GM23338 (cell line): ENCODE measurements at regions not wholly inside any gene's neighbourhood (a gene's known extent, or its start where the extent isn't known, plus 50 kb on each side); places are given as distances from the start of the nearest gene placed in this dataset.

Source experiments
- ATAC-seq: fragments of 200-7000 bp; cut with Tn5 transposase; 3 replicates; pipeline ENCODE4 v1.9.1; 2020
- DNase-seq: peaks from one replicate; pipeline ENCODE4 v3.0.0-alpha.2; 2015; ENCODE audit warnings: low spot score
- H2AFZ ChIP-seq: fragments of 200-600 bp; sonication (generic); 2 replicates; pipeline ENCODE4 v1.8.0; 2016; ENCODE audit warnings: antibody characterized with exemption, mild to moderate bottlenecking, moderate library complexity
- H3F3A ChIP-seq: fragments of 200-600 bp; sonication (generic); replicated peaks from 2 replicates; pipeline ENCODE4 v1.8.0; 2017; ENCODE audit warnings: antibody characterized with exemption, mixed run types, low read depth
- H3K27ac ChIP-seq: fragments of 200-600 bp; sonication (generic); 2 replicates; pipeline ENCODE4 v1.6.1; 2016; ENCODE audit warnings: low read depth
- H3K27me3 ChIP-seq: fragments of 200-600 bp; sonication (generic); 2 replicates; pipeline ENCODE4 v1.8.0; 2016; ENCODE audit warnings: mild to moderate bottlenecking, mixed run types, moderate library complexity; ENCODE audit not compliant: insufficient read depth
- H3K36me3 ChIP-seq: fragments of 200-600 bp; sonication (generic); 2 replicates; pipeline ENCODE4 v1.8.0; 2016; ENCODE audit warnings: mild to moderate bottlenecking; ENCODE audit not compliant: insufficient read depth
- H3K4me1 ChIP-seq: fragments of 200-600 bp; sonication (generic); 2 replicates; pipeline ENCODE4 v1.8.0; 2016; ENCODE audit warnings: mild to moderate bottlenecking, moderate library complexity; ENCODE audit not compliant: insufficient read depth
- H3K4me2 ChIP-seq: fragments of 200-600 bp; sonication (generic); 2 replicates; pipeline ENCODE4 v1.7.1; 2017; ENCODE audit warnings: mixed run types
- H3K4me3 ChIP-seq: fragments of 200-600 bp; sonication (generic); 2 replicates; pipeline ENCODE4 v1.6.1; 2016; ENCODE audit warnings: mixed run types
- H3K79me2 ChIP-seq: fragments of 200-600 bp; sonication (generic); replicated peaks from 2 replicates; pipeline ENCODE4 v1.8.0; 2017; ENCODE audit warnings: mild to moderate bottlenecking; ENCODE audit not compliant: insufficient read depth
- H3K9me2 ChIP-seq: fragments of 200-600 bp; sonication (generic); 2 replicates; pipeline ENCODE4 v1.8.0; 2017; ENCODE audit not compliant: insufficient read depth
- H4K20me1 ChIP-seq: fragments of 200-600 bp; sonication (generic); replicated peaks from 2 replicates; pipeline ENCODE4 v1.8.0; 2017; ENCODE audit warnings: mild to moderate bottlenecking; ENCODE audit not compliant: insufficient read depth
- H3K27ac Mint-ChIP-seq: 2 replicates; pipeline ENCODE4 v1.8.0; 2020; ENCODE audit warnings: inconsistent platforms, mild to moderate bottlenecking, moderate library complexity, mixed read lengths
- H3K27me3 Mint-ChIP-seq: 3 replicates; pipeline ENCODE4 v1.8.0; 2022; ENCODE audit warnings: low read depth, mild to moderate bottlenecking, moderate library complexity, mixed read lengths, inconsistent platforms; ENCODE audit not compliant: insufficient read depth, poor library complexity
- H3K36me3 Mint-ChIP-seq: 3 replicates; pipeline ENCODE4 v1.8.0; 2021; ENCODE audit warnings: low read depth, mild to moderate bottlenecking, inconsistent platforms, moderate library complexity, mixed read lengths
- H3K4me1 Mint-ChIP-seq: 3 replicates; pipeline ENCODE4 v1.8.0; 2020; ENCODE audit warnings: mild to moderate bottlenecking, inconsistent platforms, mixed read lengths
- H3K4me3 Mint-ChIP-seq: 3 replicates; pipeline ENCODE4 v1.8.0; 2021; ENCODE audit warnings: moderate library complexity, mild to moderate bottlenecking, inconsistent platforms, mixed read lengths
- H3K9me3 Mint-ChIP-seq: 3 replicates; pipeline ENCODE4 v1.8.0; 2020; ENCODE audit warnings: moderate library complexity, mild to moderate bottlenecking, inconsistent platforms, mixed read lengths
- CREB1 ChIP-seq: fragments of 250-450 bp; sonication (Bioruptor Pico); IDR thresholded peaks from 2 replicates; pipeline ENCODE4 v1.5.0; 2020; ENCODE audit warnings: low read depth, mild to moderate bottlenecking, moderate library complexity
- EZH2 ChIP-seq: fragments of 200-600 bp; sonication (generic); IDR thresholded peaks from one replicate; pipeline ENCODE4 v1.8.0; 2017; ENCODE audit warnings: antibody characterized with exemption, mild to moderate bottlenecking, low read depth; ENCODE audit not compliant: unreplicated experiment
- JUNB ChIP-seq: IDR thresholded peaks from one replicate; pipeline ENCODE4 v1.6.1; 2016; ENCODE audit warnings: antibody characterized with exemption; ENCODE audit not compliant: unreplicated experiment
- TF ChIP-seq, protein P1 (sequence below): fragments of 250-450 bp; sonication (Bioruptor Pico); IDR thresholded peaks from 2 replicates; pipeline ENCODE4 v1.5.0; 2020; ENCODE audit warnings: mild to moderate bottlenecking, moderate library complexity
- TF ChIP-seq, protein P2 (sequence below), 2 experiments: fragments of 200-600 bp in 1 of 2; sonication (generic) in 1 of 2; conservative IDR thresholded peaks; 2 replicates each; pipeline versions ENCODE4 v1.5.1 to v1.6.1; 2016 to 2017; ENCODE audit warnings: antibody characterized with exemption in 2 of 2, low read depth in 2 of 2, mild to moderate bottlenecking in 2 of 2, moderate library complexity in 1 of 2

DNA sequence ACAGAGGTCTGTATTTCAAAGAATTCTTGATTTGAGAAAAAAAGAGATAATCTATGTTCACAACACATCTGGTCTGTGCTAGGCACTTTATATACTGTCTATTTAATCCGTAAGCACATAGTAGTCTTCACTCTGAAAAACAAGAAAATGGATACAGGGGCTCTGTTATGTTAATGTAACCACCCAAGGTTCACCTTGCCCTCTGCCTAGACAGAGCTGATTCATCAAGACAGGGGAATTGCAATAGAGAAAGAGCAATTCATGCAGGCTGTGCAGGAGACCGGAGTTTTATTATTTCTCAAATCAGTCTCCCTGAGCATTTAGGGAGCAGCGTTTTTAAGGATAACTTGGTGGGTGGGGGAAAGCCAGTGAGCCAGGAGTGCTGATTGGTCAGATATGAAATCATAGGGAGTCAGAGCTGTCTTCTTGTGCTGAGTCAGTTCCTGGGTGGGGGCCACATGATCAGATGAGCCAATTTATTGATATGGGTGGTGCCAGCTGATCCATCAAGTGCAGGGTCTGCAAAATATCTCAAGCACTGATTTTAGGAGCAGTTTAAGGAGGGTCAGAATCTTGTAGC lies 92.9 kb upstream of the TNIP3 start (continued):
- TF ChIP-seq, protein P1, sequence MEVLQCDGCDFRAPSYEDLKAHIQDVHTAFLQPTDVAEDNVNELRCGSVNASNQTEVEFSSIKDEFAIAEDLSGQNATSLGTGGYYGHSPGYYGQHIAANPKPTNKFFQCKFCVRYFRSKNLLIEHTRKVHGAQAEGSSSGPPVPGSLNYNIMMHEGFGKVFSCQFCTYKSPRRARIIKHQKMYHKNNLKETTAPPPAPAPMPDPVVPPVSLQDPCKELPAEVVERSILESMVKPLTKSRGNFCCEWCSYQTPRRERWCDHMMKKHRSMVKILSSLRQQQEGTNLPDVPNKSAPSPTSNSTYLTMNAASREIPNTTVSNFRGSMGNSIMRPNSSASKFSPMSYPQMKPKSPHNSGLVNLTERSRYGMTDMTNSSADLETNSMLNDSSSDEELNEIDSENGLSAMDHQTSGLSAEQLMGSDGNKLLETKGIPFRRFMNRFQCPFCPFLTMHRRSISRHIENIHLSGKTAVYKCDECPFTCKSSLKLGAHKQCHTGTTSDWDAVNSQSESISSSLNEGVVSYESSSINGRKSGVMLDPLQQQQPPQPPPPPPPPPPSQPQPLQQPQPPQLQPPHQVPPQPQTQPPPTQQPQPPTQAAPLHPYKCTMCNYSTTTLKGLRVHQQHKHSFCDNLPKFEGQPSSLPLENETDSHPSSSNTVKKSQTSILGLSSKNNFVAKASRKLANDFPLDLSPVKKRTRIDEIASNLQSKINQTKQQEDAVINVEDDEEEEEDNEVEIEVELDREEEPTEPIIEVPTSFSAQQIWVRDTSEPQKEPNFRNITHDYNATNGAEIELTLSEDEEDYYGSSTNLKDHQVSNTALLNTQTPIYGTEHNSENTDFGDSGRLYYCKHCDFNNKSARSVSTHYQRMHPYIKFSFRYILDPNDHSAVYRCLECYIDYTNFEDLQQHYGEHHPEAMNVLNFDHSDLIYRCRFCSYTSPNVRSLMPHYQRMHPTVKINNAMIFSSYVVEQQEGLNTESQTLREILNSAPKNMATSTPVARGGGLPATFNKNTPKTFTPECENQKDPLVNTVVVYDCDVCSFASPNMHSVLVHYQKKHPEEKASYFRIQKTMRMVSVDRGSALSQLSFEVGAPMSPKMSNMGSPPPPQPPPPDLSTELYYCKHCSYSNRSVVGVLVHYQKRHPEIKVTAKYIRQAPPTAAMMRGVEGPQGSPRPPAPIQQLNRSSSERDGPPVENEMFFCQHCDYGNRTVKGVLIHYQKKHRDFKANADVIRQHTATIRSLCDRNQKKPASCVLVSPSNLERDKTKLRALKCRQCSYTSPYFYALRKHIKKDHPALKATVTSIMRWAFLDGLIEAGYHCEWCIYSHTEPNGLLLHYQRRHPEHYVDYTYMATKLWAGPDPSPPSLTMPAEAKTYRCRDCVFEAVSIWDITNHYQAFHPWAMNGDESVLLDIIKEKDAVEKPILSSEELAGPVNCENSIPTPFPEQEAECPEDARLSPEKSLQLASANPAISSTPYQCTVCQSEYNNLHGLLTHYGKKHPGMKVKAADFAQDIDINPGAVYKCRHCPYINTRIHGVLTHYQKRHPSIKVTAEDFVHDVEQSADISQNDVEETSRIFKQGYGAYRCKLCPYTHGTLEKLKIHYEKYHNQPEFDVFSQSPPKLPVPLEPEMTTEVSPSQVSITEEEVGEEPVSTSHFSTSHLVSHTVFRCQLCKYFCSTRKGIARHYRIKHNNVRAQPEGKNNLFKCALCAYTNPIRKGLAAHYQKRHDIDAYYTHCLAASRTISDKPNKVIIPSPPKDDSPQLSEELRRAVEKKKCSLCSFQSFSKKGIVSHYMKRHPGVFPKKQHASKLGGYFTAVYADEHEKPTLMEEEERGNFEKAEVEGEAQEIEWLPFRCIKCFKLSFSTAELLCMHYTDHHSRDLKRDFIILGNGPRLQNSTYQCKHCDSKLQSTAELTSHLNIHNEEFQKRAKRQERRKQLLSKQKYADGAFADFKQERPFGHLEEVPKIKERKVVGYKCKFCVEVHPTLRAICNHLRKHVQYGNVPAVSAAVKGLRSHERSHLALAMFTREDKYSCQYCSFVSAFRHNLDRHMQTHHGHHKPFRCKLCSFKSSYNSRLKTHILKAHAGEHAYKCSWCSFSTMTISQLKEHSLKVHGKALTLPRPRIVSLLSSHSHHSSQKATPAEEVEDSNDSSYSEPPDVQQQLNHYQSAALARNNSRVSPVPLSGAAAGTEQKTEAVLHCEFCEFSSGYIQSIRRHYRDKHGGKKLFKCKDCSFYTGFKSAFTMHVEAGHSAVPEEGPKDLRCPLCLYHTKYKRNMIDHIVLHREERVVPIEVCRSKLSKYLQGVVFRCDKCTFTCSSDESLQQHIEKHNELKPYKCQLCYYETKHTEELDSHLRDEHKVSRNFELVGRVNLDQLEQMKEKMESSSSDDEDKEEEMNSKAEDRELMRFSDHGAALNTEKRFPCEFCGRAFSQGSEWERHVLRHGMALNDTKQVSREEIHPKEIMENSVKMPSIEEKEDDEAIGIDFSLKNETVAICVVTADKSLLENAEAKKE (CRISPR knock-in tag): no peak
- TF ChIP-seq CREB1 (CRISPR knock-in tag): no peak
- TF ChIP-seq, protein P2, sequence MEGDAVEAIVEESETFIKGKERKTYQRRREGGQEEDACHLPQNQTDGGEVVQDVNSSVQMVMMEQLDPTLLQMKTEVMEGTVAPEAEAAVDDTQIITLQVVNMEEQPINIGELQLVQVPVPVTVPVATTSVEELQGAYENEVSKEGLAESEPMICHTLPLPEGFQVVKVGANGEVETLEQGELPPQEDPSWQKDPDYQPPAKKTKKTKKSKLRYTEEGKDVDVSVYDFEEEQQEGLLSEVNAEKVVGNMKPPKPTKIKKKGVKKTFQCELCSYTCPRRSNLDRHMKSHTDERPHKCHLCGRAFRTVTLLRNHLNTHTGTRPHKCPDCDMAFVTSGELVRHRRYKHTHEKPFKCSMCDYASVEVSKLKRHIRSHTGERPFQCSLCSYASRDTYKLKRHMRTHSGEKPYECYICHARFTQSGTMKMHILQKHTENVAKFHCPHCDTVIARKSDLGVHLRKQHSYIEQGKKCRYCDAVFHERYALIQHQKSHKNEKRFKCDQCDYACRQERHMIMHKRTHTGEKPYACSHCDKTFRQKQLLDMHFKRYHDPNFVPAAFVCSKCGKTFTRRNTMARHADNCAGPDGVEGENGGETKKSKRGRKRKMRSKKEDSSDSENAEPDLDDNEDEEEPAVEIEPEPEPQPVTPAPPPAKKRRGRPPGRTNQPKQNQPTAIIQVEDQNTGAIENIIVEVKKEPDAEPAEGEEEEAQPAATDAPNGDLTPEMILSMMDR (conservative IDR thresholded peaks at IDR 0.05; ENCODE audit: low read depth in 2 of 2): no peak

DNA sequence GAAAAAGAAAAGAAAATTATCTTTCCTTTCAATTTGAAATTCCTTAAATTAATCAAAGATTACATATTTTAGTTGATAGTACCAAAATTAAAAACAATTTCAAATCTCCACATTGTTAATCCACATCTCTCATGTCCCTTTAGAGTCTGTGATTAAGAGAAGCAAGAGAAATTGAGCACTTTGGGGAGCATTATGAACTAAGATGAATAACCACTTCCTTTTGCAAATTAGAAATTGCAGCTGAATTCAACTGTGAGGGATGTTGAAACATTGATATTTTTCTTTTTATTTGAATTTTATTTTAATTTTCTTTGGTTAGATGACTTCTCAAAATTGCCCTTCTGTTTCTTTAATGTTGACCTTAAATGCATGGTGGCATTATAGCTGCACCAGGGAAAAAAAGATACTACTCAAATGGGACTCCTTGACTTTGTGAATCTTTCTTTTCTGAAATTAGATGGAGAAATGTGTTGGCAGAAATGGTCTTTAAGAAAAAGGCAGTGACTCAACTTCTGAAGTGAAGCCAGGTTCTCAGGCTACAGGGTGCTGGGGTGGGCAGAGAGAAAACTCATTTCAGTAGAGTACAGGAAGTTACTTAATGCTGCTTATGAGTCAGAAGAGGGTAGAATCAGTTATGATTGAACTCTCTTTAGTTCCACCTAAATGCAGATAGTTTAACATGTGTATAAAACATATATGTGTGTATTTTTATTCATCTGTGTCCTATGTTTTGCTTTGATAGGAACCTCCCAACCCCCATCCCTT lies 92.0 kb upstream of the TNIP3 start:
- Histone ChIP-seq H3K79me2 (no peaks in the 10 kb centered on the region), H2AFZ (no peak overlapping the region), H3K4me2 (no peak overlapping the region), H3K4me1 (no peaks in the 10 kb centered on the region), H3K36me3 (no peaks in the 10 kb centered on the region), H3K4me3 (no peak overlapping the region), H3F3A (no peaks in the 10 kb centered on the region), H3K27me3 (no peaks in the 10 kb centered on the region), H4K20me1 (no peaks in the 10 kb centered on the region), H3K9me2 (no peaks in the 10 kb centered on the region), H3K27ac (no peak overlapping the region)
- no peak for ATAC-seq
- Mint-ChIP-seq H3K4me1 (peaks cover 6% of the 10 kb centered on the region; the same call in 2 of the 3 replicates), H3K27ac (peak overlapping the region; percentile 46; the same call in 1 of the 2 replicates), H3K36me3 (no peaks in the 10 kb centered on the region), H3K4me3 (no peak overlapping the region), H3K9me3 (no peaks in the 10 kb centered on the region; the same call in 2 of the 3 replicates), H3K27me3 (no peaks in the 10 kb centered on the region)
- no peak for DNase-seq
- TF ChIP-seq CREB1 (CRISPR knock-in tag) (no peak), JUNB (no peak), EZH2 (no peak)
- TF ChIP-seq, protein P1 (CRISPR knock-in tag): no peak
